ENCODE measurements at regions not wholly inside any gene's neighbourhood (a gene's known extent, or its start where the extent isn't known, plus 50 kb on each side); places are given as distances from the start of the nearest gene placed in this dataset.

DNA sequence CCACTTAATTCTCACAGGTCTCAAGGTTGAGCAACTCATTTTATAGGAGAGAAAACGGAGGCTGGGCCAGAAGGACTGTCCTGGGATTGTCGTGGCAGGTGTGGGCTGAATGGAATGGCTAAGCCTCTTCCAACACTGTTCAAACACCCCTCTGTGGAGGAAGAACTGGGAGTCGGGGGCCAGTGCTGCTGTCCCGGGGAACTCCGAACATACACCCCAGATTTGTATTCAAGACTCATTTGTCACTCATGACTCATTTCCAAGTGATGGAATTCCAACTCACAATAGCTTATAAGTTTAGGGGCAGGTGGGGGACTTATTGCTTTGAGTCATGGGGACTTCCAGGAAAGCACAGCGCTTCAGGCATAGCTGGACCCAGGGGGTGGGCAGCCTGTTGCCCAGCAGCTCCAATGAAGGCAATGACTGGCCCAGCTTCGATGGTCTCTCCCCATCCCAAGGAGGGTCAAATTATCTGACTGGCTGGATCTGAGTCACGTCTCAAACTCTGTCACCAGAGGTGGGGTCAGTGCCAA, 72.5 kb downstream of the TM2D3 start:
- Histone ChIP-seq H3K27ac (replicated peaks) (no peak overlapping the region), H3K4me3 (replicated peaks; ENCODE audit: insufficient read depth, low read length) (no peak overlapping the region), H3K27me3 (ENCODE audit: insufficient read depth, poor library complexity, severe bottlenecking) (no peaks in the 10 kb centered on the region)
- TF ChIP-seq, protein P1, sequence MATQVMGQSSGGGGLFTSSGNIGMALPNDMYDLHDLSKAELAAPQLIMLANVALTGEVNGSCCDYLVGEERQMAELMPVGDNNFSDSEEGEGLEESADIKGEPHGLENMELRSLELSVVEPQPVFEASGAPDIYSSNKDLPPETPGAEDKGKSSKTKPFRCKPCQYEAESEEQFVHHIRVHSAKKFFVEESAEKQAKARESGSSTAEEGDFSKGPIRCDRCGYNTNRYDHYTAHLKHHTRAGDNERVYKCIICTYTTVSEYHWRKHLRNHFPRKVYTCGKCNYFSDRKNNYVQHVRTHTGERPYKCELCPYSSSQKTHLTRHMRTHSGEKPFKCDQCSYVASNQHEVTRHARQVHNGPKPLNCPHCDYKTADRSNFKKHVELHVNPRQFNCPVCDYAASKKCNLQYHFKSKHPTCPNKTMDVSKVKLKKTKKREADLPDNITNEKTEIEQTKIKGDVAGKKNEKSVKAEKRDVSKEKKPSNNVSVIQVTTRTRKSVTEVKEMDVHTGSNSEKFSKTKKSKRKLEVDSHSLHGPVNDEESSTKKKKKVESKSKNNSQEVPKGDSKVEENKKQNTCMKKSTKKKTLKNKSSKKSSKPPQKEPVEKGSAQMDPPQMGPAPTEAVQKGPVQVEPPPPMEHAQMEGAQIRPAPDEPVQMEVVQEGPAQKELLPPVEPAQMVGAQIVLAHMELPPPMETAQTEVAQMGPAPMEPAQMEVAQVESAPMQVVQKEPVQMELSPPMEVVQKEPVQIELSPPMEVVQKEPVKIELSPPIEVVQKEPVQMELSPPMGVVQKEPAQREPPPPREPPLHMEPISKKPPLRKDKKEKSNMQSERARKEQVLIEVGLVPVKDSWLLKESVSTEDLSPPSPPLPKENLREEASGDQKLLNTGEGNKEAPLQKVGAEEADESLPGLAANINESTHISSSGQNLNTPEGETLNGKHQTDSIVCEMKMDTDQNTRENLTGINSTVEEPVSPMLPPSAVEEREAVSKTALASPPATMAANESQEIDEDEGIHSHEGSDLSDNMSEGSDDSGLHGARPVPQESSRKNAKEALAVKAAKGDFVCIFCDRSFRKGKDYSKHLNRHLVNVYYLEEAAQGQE (IDR thresholded peaks at IDR 0.05; ENCODE audit: insufficient replicate concordance, low read depth) = no peak
- TF ChIP-seq SPI1 (IDR thresholded peaks at IDR 0.05; ENCODE audit: borderline replicate concordance, low read depth) = no peak
- no peak for TF ChIP-seq GABPA (IDR thresholded peaks at IDR 0.05; ENCODE audit: low read depth)
- TF ChIP-seq POLR2AphosphoS5 (IDR thresholded peaks at IDR 0.05; ENCODE audit: low read depth) = no peak
- no peak for TF ChIP-seq CTCF (IDR thresholded peaks at IDR 0.05; ENCODE audit: insufficient read depth, low read length)
- no peak for DNase-seq (ENCODE audit: low read depth in 1 of 2, low spot score in 1 of 2)

DNA sequence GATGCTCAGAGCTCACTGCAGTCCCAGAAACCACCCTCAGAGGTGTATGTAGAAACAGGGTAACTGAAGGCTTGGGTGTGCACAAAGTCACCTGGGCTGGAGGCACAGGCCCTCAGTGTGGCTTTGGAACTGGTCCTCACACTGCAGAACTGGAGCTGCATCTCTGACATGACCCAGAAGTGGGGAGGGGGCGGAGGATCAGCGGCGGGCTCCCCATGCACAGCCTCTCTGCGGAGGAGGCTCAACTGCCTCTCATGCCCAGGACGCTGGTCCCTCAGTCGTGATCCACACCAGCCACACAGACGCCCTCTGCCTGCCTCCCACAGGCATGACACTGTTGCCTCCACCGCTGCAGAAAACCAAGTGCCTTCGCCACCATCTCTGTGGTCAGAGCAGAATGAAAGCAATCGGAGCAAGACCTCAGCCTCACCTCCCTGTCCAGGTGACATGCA, 73.7 kb downstream of the TM2D3 start:
- DNase-seq (ENCODE audit: low read depth in 1 of 2, low spot score in 1 of 2) = peak; percentile 30 to 76
- H3K4me3 ChIP-seq (replicated peaks; ENCODE audit: insufficient read depth, low read length) = no peak overlapping the region
- H3K27me3 ChIP-seq (ENCODE audit: insufficient read depth, poor library complexity, severe bottlenecking) = no peaks in the 10 kb centered on the region
- TF ChIP-seq GABPA (IDR thresholded peaks at IDR 0.05; ENCODE audit: low read depth) = no peak
- TF ChIP-seq CTCF (IDR thresholded peaks at IDR 0.05; ENCODE audit: insufficient read depth, low read length) = peak; percentile 85
- no peak for TF ChIP-seq POLR2AphosphoS5 (IDR thresholded peaks at IDR 0.05; ENCODE audit: low read depth)
- TF ChIP-seq SPI1 (IDR thresholded peaks at IDR 0.05; ENCODE audit: borderline replicate concordance, low read depth) = no peak
- no peak overlapping the region for H3K27ac ChIP-seq (replicated peaks)

- TF ChIP-seq GABPA (IDR thresholded peaks at IDR 0.05; ENCODE audit: low read depth) (no peak), POLR2AphosphoS5 (IDR thresholded peaks at IDR 0.05; ENCODE audit: low read depth) (no peak), SPI1 (IDR thresholded peaks at IDR 0.05; ENCODE audit: borderline replicate concordance, low read depth) (no peak)
- TF ChIP-seq, protein P1 (IDR thresholded peaks at IDR 0.05; ENCODE audit: insufficient replicate concordance, low read depth) = no peak
- H3K4me3 ChIP-seq (replicated peaks; ENCODE audit: insufficient read depth, low read length) = no peak overlapping the region
- H3K27ac ChIP-seq (replicated peaks) = no peak overlapping the region
- DNase-seq (ENCODE audit: low read depth in 1 of 2, low spot score in 1 of 2) = no peak
- H3K27me3 ChIP-seq (ENCODE audit: insufficient read depth, poor library complexity, severe bottlenecking) = no peaks in the 10 kb centered on the region
These were observed 78.2 kb downstream of the TM2D3 start for GRCh38 chr15:101573951-101574350.

GRCh38 chr15:101570241-101570640, 80.7 kb upstream of the PCSK6 start:
- Histone ChIP-seq H3K27me3 (ENCODE audit: insufficient read depth, poor library complexity, severe bottlenecking) (no peaks in the 10 kb centered on the region), H3K27ac (replicated peaks) (no peak overlapping the region), H3K4me3 (replicated peaks; ENCODE audit: insufficient read depth, low read length) (no peak overlapping the region)
- TF ChIP-seq CTCF (IDR thresholded peaks at IDR 0.05; ENCODE audit: insufficient read depth, low read length) (no peak), POLR2AphosphoS5 (IDR thresholded peaks at IDR 0.05; ENCODE audit: low read depth) (no peak), GABPA (IDR thresholded peaks at IDR 0.05; ENCODE audit: low read depth) (no peak), SPI1 (IDR thresholded peaks at IDR 0.05; ENCODE audit: borderline replicate concordance, low read depth) (no peak)
- TF ChIP-seq, protein P1 (IDR thresholded peaks at IDR 0.05; ENCODE audit: insufficient replicate concordance, low read depth) = no peak
- no peak for DNase-seq (ENCODE audit: low read depth in 1 of 2, low spot score in 1 of 2)

Measured in HL-60 (cell line).